SU-DHL-6 (cell line): ENCODE measurements at regions not wholly inside any gene's neighbourhood (a gene's known extent, or its start where the extent isn't known, plus 50 kb on each side); places are given as distances from the start of the nearest gene placed in this dataset.

Experiments used
- EZH2phosphoT487 ChIP-seq: fragments of 200-600 bp; sonication (generic), shearing (Covaris generic); conservative IDR thresholded peaks from 2 replicates; pipeline ENCODE4 v1.6.1; 2018; ENCODE audit warnings: mild to moderate bottlenecking, antibody characterized with exemption, low read length, moderate library complexity, mixed read lengths
- TF ChIP-seq, protein P1 (sequence below): fragments of 200-600 bp; sonication (generic); IDR thresholded peaks from one replicate; pipeline ENCODE4 v1.5.1; 2017; ENCODE audit warnings: antibody characterized with exemption, mild to moderate bottlenecking, low read length, moderate library complexity; ENCODE audit not compliant: insufficient read depth, poor library complexity, severe bottlenecking

DNA sequence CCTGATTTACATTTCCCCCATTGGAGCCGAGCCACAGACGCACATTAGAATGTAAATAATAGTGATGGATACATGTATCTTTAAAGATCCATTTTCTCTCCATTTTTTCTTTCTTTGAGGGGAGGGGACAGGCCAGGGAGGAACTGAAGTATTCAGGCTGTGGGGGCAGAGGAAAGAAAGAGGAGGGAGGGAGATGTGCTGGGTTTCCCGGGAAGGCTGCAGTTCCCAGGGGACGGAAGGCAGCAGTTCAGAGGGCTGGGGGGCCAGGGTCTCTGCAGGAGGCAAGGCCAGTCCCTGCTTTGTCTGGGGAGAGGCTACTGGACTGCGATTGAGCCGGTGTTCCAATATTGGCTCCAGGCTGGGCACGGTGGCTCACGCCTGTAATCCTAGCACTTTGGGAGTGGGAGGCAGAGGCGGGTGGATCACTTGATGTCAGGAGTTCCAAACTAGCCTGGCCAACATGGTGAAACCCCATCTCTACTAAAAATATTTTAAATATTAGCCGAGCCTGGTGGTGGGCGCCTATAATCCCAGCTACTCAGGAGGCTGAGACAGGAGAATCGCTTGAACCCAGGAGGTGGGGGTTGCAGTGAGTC lies 94.2 kb upstream of the LHX1 start:
- TF ChIP-seq EZH2phosphoT487 = no peak
- TF ChIP-seq, protein P1, sequence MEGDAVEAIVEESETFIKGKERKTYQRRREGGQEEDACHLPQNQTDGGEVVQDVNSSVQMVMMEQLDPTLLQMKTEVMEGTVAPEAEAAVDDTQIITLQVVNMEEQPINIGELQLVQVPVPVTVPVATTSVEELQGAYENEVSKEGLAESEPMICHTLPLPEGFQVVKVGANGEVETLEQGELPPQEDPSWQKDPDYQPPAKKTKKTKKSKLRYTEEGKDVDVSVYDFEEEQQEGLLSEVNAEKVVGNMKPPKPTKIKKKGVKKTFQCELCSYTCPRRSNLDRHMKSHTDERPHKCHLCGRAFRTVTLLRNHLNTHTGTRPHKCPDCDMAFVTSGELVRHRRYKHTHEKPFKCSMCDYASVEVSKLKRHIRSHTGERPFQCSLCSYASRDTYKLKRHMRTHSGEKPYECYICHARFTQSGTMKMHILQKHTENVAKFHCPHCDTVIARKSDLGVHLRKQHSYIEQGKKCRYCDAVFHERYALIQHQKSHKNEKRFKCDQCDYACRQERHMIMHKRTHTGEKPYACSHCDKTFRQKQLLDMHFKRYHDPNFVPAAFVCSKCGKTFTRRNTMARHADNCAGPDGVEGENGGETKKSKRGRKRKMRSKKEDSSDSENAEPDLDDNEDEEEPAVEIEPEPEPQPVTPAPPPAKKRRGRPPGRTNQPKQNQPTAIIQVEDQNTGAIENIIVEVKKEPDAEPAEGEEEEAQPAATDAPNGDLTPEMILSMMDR = no peak
